Stomach smooth muscle (tissue), 2 donors: ENCODE measurements at regions not wholly inside any gene's neighbourhood (a gene's known extent, or its start where the extent isn't known, plus 50 kb on each side); places are given as distances from the start of the nearest gene placed in this dataset.

Source experiments
- H3K27ac ChIP-seq: one replicate; pipeline ENCODE4 v1.7.0; 2013; ENCODE audit warnings: mild to moderate bottlenecking, low read length, inconsistent platforms
- H3K27me3 ChIP-seq, 2 donors: one replicate each; pipeline ENCODE4 v1.7.0; 2013; ENCODE audit warnings: low read length in 2 of 2; ENCODE audit not compliant: insufficient read depth in 2 of 2, control insufficient read depth in 1 of 2
- H3K36me3 ChIP-seq, 2 donors: one replicate each; pipeline ENCODE4 v1.7.0; 2013; ENCODE audit warnings: low read length in 2 of 2; ENCODE audit not compliant: control insufficient read depth in 2 of 2, insufficient read depth in 2 of 2
- H3K4me1 ChIP-seq: one replicate; pipeline ENCODE4 v1.7.0; 2013; ENCODE audit warnings: low read length; ENCODE audit not compliant: control insufficient read depth, insufficient read depth
- H3K4me3 ChIP-seq, 2 donors: one replicate each; pipeline ENCODE4 v1.7.0; 2013; ENCODE audit warnings: low read length in 2 of 2
- H3K9ac ChIP-seq, 2 donors: one replicate each; pipeline ENCODE4 v1.7.0; 2013; ENCODE audit warnings: low read length in 2 of 2, mild to moderate bottlenecking in 1 of 2
- H3K9me3 ChIP-seq, 2 donors: one replicate each; pipeline ENCODE4 v1.7.0; 2013; ENCODE audit warnings: low read length in 2 of 2; ENCODE audit not compliant: control insufficient read depth in 2 of 2
- donor health status: healthy.
- donor health status: Pancreatic carcinoma.

DNA sequence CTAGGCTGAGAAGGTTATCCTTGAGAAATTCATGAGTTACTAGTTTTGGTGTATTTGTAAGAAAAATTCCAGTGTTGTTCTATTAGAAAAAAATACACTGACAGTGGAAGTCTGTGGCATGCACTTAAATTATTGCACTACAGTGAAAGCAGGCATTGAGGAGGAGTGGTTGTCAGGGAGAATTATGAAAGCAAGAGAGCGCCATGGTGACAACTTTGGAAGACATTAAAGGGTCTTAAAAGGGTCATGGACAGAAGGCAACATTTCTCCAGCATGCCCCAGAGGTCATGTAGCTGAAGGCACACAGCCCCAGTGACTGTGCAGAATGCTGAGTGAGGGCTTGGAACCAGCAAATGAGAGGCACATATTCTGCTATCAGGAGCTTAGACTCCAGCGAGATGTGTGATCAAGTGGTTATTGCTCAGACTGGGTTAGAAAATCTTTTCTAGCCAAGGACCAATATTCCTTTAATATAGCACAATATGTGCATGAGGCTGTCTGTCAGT is 292.7 kb downstream of the OLFM4 start:
- H3K27me3 ChIP-seq, result peaks cover 0 to 2% of the 10 kb centered on the region in 2 donors
- H3K27ac ChIP-seq, result no peak overlapping the region
- no peaks in the 10 kb centered on the region for H3K4me1 ChIP-seq
- no peaks in the 10 kb centered on the region for H3K9me3 ChIP-seq
- H3K36me3 ChIP-seq, result no peaks in the 10 kb centered on the region
- H3K4me3 ChIP-seq, result no peak overlapping the region
- no peak overlapping the region for H3K9ac ChIP-seq

- no peaks in the 10 kb centered on the region for H3K36me3 ChIP-seq
- H3K4me1 ChIP-seq, result no peaks in the 10 kb centered on the region
- H3K9me3 ChIP-seq, result no peaks in the 10 kb centered on the region
- no peak overlapping the region for H3K4me3 ChIP-seq
- H3K27ac ChIP-seq, result no peak overlapping the region
- H3K9ac ChIP-seq, result no peak overlapping the region
- peaks cover 0 to 2% of the 10 kb centered on the region in 2 donors for H3K27me3 ChIP-seq
Measured at GRCh38 chr13:53324656-53325055, 296.0 kb downstream of the OLFM4 start.

DNA sequence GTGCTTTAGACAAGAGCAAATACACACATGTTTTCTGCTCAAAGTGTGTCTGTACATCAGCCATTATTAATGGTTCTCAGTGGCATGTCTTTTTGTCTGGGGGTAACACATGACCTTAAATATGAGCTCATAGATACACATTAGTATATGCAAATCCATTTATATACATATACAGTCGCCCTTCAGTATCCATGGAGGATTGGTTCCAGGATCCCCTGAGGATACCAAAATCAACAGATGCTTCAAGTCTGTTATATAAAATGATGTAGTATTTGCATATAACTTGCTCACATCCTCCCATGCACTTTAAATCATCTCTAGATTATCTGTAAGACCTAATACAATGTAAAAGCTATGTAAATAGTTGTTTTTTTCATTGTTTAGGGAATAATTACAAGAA is 298.1 kb downstream of the OLFM4 start:
- Histone ChIP-seq H3K9ac (no peak overlapping the region), H3K27me3 (no peaks in the 10 kb centered on the region), H3K9me3 (no peaks in the 10 kb centered on the region), H3K4me3 (no peak overlapping the region), H3K27ac (no peak overlapping the region), H3K36me3 (no peaks in the 10 kb centered on the region), H3K4me1 (no peaks in the 10 kb centered on the region)

DNA sequence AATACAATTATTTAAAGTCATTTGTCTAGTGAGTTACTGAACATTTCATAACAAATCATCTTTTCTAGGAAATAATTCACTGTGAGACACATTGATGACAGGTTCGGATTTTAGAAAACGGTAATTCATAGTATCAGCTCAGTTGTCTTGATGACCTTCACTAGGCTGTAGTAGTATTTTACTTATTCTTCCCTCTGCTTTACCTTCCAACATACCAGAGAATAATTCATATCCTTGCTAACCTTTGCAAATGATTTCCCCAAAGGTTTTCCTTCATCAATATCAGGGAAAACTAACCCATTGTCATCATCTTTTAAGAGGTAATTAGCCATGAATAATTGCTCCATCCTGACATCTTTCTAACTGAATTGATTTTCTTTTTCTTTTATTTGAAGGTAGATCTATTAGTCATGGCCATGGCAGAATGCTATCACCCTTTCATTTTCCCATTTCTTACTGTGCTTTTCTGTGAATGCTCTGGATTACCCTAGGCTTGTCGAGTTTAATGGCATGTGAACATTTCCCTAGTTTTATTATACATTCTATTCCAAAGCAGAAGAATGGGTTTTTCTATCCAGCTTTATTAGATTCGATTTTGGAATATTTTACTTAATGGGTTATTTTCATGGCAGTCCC is 299.2 kb downstream of the OLFM4 start:
- Histone ChIP-seq H3K9me3 (no peaks in the 10 kb centered on the region), H3K36me3 (no peaks in the 10 kb centered on the region), H3K27ac (no peak overlapping the region), H3K27me3 (no peaks in the 10 kb centered on the region), H3K4me3 (no peak overlapping the region), H3K4me1 (no peaks in the 10 kb centered on the region), H3K9ac (no peak overlapping the region)

DNA sequence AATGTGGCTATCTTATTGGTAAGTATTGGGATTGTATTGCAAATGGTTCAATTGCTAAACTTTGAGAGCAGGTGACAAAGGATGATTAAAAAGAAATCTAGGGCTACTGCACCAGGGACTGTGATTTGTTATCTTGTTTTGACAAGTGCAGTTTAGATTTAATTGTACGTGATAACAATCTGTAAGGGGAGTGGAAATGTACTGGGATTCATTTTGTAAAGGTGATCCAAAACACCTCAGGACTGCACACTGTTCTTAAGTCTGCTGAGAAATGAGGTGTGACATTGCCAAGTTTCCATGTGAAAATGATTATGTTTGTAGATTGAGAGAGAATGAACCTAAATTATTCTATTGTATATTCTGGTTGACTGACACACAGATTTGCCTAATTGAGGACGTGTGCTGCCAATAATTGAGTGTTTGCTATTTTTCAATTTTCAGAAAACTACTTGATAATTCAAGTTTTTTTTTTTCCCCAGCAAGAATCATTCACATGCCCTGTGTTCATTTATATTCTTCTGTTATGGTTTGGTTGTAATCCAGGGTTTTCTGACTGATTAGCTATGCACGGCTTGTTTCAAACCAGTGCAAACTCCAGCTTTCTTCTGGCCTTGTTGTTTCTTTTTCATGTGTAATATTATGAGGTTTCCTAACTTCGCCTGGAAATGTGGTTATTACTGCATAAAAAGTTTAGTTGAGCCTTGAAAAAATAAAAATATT is 308.0 kb downstream of the OLFM4 start:
- H3K4me1 ChIP-seq, result no peaks in the 10 kb centered on the region
- H3K27ac ChIP-seq, result no peak overlapping the region
- H3K27me3 ChIP-seq, result no peaks in the 10 kb centered on the region
- no peak overlapping the region for H3K4me3 ChIP-seq
- no peaks in the 10 kb centered on the region for H3K9me3 ChIP-seq
- no peaks in the 10 kb centered on the region for H3K36me3 ChIP-seq
- no peak overlapping the region for H3K9ac ChIP-seq

DNA sequence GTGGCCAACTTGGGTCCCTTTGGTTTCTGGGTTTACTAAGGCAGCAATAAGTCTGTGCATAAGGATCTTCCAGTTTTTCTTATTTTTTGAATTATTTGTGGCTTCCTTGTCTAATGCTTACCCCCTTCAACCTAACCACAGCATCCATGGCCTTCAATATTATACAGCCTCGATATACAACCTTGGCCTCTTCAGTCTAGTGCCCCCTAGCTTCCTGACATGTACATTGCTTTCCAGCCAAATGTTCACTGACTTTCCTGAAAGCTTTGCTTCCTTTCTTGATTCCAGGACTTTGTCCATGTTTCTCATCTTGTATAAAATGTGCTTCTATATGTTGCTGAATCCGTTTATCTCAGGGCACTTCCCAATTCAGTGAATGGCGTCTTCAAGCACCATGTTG is 310.1 kb downstream of the OLFM4 start:
- Histone ChIP-seq H3K4me3 (no peak overlapping the region), H3K27ac (no peak overlapping the region), H3K36me3 (no peaks in the 10 kb centered on the region), H3K9ac (no peak overlapping the region), H3K27me3 (no peaks in the 10 kb centered on the region), H3K9me3 (no peaks in the 10 kb centered on the region), H3K4me1 (no peaks in the 10 kb centered on the region)

- no peak overlapping the region for H3K4me3 ChIP-seq
- H3K27me3 ChIP-seq, result no peaks in the 10 kb centered on the region
- no peaks in the 10 kb centered on the region for H3K4me1 ChIP-seq
- H3K36me3 ChIP-seq, result no peaks in the 10 kb centered on the region
- H3K27ac ChIP-seq, result no peak overlapping the region
- no peak overlapping the region for H3K9ac ChIP-seq
- H3K9me3 ChIP-seq, result no peaks in the 10 kb centered on the region
Measured at GRCh38 chr13:53340505-53341143, 312.0 kb downstream of the OLFM4 start.

DNA sequence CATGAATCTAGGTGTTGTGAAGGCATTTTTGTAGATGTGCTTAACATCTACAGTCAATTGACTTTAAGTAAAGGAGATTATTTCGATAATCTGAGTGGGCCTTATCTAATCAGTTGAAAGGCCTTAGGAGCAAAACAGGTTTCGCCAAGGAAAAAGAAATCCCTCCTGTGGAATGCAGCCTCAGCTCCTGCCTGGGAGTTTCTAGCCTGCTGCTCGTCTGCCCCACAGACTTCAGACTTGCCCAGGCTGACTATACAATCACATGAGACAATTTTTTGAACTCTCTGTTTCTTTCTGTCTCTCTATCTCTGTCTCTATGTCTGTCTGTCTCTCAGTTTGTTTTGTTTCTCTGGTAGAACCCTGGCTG is 312.5 kb downstream of the OLFM4 start:
- no peak overlapping the region for H3K27ac ChIP-seq
- H3K9ac ChIP-seq, result no peak overlapping the region
- H3K27me3 ChIP-seq, result no peaks in the 10 kb centered on the region
- no peaks in the 10 kb centered on the region for H3K9me3 ChIP-seq
- H3K36me3 ChIP-seq, result no peaks in the 10 kb centered on the region
- no peak overlapping the region for H3K4me3 ChIP-seq
- H3K4me1 ChIP-seq, result no peaks in the 10 kb centered on the region

GRCh38 chr13:53342623-53343360 is 314.2 kb downstream of the OLFM4 start:
- Histone ChIP-seq H3K4me1 (no peaks in the 10 kb centered on the region), H3K27me3 (no peaks in the 10 kb centered on the region), H3K27ac (no peak overlapping the region), H3K9ac (no peak overlapping the region), H3K9me3 (no peaks in the 10 kb centered on the region), H3K36me3 (no peaks in the 10 kb centered on the region), H3K4me3 (no peak overlapping the region)

DNA sequence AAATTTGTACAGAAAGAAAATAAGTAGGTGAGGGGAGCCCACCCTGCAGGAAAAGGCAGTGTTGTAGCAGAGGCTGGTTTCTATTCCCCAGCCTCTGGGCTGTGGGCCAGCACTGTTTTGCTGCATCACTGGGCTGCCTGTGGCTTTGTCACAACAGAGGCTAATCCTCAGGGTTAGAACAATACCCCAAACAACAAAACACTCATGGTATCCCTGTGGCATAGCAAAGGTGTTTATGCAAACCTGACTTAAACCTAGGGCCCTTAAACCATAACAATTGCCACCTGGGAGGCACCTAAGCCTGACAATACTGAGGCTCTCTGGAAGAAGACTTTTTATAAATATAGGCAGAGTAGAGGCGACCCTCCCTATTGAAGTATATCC is 314.7 kb downstream of the OLFM4 start:
- Histone ChIP-seq H3K9ac (no peak overlapping the region), H3K4me3 (no peak overlapping the region), H3K9me3 (no peaks in the 10 kb centered on the region)

More for the DNA sequence above, 314.7 kb downstream of the OLFM4 start:
- H3K27ac ChIP-seq, result no peak overlapping the region
- H3K4me1 ChIP-seq, result no peaks in the 10 kb centered on the region
- no peaks in the 10 kb centered on the region for H3K27me3 ChIP-seq
- H3K36me3 ChIP-seq, result no peaks in the 10 kb centered on the region
